Colonic mucosa (tissue), 4 donors: ENCODE measurements at regions not wholly inside any gene's neighbourhood (a gene's known extent, or its start where the extent isn't known, plus 50 kb on each side); places are given as distances from the start of the nearest gene placed in this dataset.

Experiments used
- DNase-seq: peaks from one replicate; pipeline ENCODE4 v3.0.0-alpha.2; 2020
- H3K27ac ChIP-seq: fragments of 200-600 bp; one replicate; pipeline ENCODE4 v1.8.0; 2021
- H3K27me3 ChIP-seq: fragments of 200-600 bp; one replicate; pipeline ENCODE4 v1.8.0; 2021
- H3K36me3 ChIP-seq: fragments of 200-600 bp; one replicate; pipeline ENCODE4 v1.8.0; 2021
- H3K4me1 ChIP-seq: fragments of 200-600 bp; one replicate; pipeline ENCODE4 v1.8.0; 2021; ENCODE audit warnings: mild to moderate bottlenecking
- H3K4me3 ChIP-seq: fragments of 200-600 bp; one replicate; pipeline ENCODE4 v1.8.0; 2021
- H3K9ac ChIP-seq, 2 donors: one replicate each; pipeline ENCODE4 v1.7.0; 2013; ENCODE audit warnings: control low read depth in 2 of 2, low read depth in 2 of 2, low read length in 2 of 2
- H3K9me3 ChIP-seq: fragments of 200-600 bp; one replicate; pipeline ENCODE4 v1.8.0; 2021
- intact Hi-C: fragments of 100-400 bp; cut with DNase I; formaldehyde crosslinking; loops from one replicate; pipeline ENCODE4 v1.14.1; 2022
- TF ChIP-seq, protein P1 (sequence below): fragments of 200-600 bp; IDR thresholded peaks from one replicate; pipeline ENCODE4 v1.8.0; 2022; ENCODE audit warnings: antibody characterized with exemption, mild to moderate bottlenecking
- donor health status: healthy.
- donor health status: DM: no; HTN: no; CAD: no.
- donor health status: DM: no; HTN: no; CAD: no.

GRCh38 chr3:194817936-194818335 is 132.3 kb downstream of the FAM43A start:
- H3K36me3 ChIP-seq, result no peaks in the 10 kb centered on the region
- H3K4me1 ChIP-seq, result no peaks in the 10 kb centered on the region
- intact Hi-C loops, result no loop called here
- no peaks in the 10 kb centered on the region for H3K9me3 ChIP-seq
- H3K9ac ChIP-seq, result no peak overlapping the region
- TF ChIP-seq, protein P1, sequence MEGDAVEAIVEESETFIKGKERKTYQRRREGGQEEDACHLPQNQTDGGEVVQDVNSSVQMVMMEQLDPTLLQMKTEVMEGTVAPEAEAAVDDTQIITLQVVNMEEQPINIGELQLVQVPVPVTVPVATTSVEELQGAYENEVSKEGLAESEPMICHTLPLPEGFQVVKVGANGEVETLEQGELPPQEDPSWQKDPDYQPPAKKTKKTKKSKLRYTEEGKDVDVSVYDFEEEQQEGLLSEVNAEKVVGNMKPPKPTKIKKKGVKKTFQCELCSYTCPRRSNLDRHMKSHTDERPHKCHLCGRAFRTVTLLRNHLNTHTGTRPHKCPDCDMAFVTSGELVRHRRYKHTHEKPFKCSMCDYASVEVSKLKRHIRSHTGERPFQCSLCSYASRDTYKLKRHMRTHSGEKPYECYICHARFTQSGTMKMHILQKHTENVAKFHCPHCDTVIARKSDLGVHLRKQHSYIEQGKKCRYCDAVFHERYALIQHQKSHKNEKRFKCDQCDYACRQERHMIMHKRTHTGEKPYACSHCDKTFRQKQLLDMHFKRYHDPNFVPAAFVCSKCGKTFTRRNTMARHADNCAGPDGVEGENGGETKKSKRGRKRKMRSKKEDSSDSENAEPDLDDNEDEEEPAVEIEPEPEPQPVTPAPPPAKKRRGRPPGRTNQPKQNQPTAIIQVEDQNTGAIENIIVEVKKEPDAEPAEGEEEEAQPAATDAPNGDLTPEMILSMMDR, result no peak
- no peak overlapping the region for H3K4me3 ChIP-seq
- H3K27ac ChIP-seq, result no peak overlapping the region
- H3K27me3 ChIP-seq, result no peaks in the 10 kb centered on the region
- no peak for DNase-seq

- no peak for DNase-seq
- H3K27ac ChIP-seq, result no peak overlapping the region
- intact Hi-C loops, result no loop called here
- H3K36me3 ChIP-seq, result no peaks in the 10 kb centered on the region
- H3K9me3 ChIP-seq, result no peaks in the 10 kb centered on the region
- H3K4me3 ChIP-seq, result no peak overlapping the region
- no peaks in the 10 kb centered on the region for H3K4me1 ChIP-seq
- H3K9ac ChIP-seq, result no peak overlapping the region
- TF ChIP-seq, protein P1, result no peak
- no peaks in the 10 kb centered on the region for H3K27me3 ChIP-seq
Measured at GRCh38 chr3:194824100-194824499, 138.4 kb downstream of the FAM43A start.

DNA sequence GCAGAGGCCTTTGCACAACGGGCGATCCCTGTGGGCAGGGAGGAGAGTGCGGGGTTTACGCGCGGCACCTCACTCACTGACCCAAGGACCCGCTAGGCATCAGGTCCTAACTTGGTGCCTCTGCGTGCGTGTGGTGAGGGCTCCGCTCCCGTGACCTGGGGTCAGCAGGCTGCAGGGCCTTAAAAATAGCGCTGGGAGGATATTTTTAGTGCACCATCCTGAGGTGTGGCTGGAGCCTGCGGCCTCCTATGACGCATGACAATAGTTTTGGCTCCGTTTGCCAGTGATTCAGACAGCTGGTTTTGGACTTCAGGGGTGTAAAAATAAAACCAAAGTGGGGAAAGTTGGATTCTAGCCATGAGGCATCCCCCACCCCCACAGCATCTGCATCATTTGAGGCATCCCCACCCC is 139.0 kb downstream of the FAM43A start:
- no peak for DNase-seq
- Histone ChIP-seq H3K4me1 (no peaks in the 10 kb centered on the region), H3K4me3 (no peak overlapping the region), H3K36me3 (no peaks in the 10 kb centered on the region), H3K27ac (no peak overlapping the region), H3K9ac (no peak overlapping the region), H3K9me3 (no peaks in the 10 kb centered on the region), H3K27me3 (no peaks in the 10 kb centered on the region)
- TF ChIP-seq, protein P1, result no peak
- intact Hi-C loops, result no loop called here

- H3K4me3 ChIP-seq, result no peak overlapping the region
- H3K27me3 ChIP-seq, result no peaks in the 10 kb centered on the region
- DNase-seq, result peak; percentile 27
- no peaks in the 10 kb centered on the region for H3K4me1 ChIP-seq
- no peak overlapping the region for H3K27ac ChIP-seq
- H3K9me3 ChIP-seq, result no peaks in the 10 kb centered on the region
- no peaks in the 10 kb centered on the region for H3K36me3 ChIP-seq
- TF ChIP-seq, protein P1, result no peak
- intact Hi-C loops, result no loop called here
- peak overlapping the region in 1 of 2 donors; percentile 24 for H3K9ac ChIP-seq
Measured at GRCh38 chr3:194826594-194826993, 140.9 kb downstream of the FAM43A start.

DNA sequence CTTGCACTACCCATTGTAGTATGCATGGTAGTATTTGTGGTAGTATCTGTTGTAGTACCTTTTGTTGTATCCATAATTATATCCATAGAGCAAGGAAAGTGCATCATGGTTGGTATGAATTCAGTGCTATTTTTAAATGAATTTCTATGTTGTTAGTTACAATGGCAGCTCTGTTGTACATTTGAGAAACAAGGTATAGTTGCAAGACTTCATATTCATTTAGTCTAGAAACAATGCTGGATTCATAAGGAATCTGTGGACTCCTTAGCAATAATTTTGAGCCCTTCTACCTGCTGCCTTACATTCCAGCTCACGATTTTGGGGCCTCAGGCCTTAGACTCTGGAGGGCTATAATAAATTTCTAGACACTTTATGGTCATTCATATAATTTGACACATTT is 141.8 kb downstream of the FAM43A start:
- TF ChIP-seq, protein P1, result no peak
- intact Hi-C loops, result no loop called here
- H3K27me3 ChIP-seq, result no peaks in the 10 kb centered on the region
- no peak overlapping the region for H3K9ac ChIP-seq
- H3K4me1 ChIP-seq, result no peaks in the 10 kb centered on the region
- no peak overlapping the region for H3K4me3 ChIP-seq
- no peaks in the 10 kb centered on the region for H3K36me3 ChIP-seq
- no peak overlapping the region for H3K27ac ChIP-seq
- no peaks in the 10 kb centered on the region for H3K9me3 ChIP-seq
- no peak for DNase-seq

- Histone ChIP-seq H3K27me3 (no peaks in the 10 kb centered on the region), H3K4me1 (no peaks in the 10 kb centered on the region), H3K9ac (no peak overlapping the region), H3K27ac (no peak overlapping the region), H3K9me3 (no peaks in the 10 kb centered on the region), H3K36me3 (no peaks in the 10 kb centered on the region), H3K4me3 (no peak overlapping the region)
- DNase-seq, result no peak
- intact Hi-C loops, result no loop called here
- TF ChIP-seq, protein P1, result no peak
Measured at GRCh38 chr3:194828116-194828515, 142.4 kb downstream of the FAM43A start.
